GM19035 (cell line): ENCODE measurements at regions not wholly inside any gene's neighbourhood (a gene's known extent, or its start where the extent isn't known, plus 50 kb on each side); places are given as distances from the start of the nearest gene placed in this dataset.
"Not testable (repeated sequence)": the region's sequence is repeated elsewhere in the genome, so short reads cannot be mapped to it uniquely, and the experiment has no call there.

Experiments used
- ATAC-seq: cut with Tn5 transposase; IDR thresholded peaks from one replicate; pipeline ENCODE4 v1.9.1; 2021; ENCODE audit not compliant: unreplicated experiment

DNA sequence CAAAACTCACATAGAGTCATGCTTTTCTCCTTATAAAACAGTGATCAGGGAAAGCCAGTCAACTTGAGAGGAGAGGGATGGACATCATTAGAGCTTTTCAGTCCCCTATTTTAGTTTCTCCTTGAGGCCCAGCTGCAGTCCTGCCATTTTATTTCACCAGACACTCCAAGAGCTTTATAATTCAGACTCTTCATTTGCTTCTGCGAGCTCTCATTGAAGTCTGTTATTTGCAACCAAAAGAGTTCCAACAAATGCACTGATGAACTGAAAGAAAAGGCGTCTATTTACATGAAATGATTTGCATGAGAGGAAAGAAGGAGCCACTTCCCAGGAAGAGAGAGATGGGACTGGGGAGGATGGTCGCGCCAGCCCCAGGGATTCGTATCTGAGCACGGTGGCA is 86.8 kb downstream of the NDUFA12 start:
- no peak for ATAC-seq

DNA sequence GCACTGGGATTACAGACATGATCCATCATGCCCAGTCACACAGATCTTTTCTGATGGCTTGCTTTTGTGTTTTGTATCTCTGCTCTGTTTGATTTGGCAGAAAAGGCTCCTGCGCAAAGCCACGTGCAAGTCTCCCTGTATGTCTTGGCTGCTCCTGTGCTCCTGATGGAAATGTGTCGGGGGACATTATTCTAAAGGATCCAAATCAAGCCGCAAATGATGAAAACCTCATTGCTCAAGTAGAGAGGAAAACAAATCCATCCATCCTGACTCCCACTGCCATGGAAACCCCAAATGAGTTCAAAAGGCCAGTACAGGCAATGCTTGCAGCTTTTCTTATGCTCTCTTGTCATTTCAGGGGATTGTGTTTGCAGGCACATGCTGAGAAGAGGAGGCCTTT is 93.8 kb downstream of the NDUFA12 start:
- ATAC-seq = no peak

DNA sequence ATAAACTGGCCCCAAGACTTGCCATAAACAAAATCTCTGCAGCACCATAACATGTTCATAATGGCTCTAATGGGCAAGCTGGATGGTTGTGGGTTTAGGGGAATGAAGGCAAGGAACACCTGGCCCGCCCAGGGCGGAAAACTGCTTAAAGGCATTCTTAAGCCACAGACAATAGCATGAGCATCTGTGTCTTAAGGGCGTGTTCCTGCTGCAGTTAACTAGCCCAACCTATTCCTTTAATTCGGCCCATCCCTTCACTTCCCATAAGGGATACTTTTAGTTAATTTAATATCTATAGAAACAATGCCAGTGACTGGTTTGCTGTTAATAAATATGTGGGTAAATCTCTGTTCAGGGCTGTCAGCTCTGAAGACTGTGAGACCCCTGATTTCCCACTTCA is 97.7 kb downstream of the NDUFA12 start:
- not testable (repeated sequence) for ATAC-seq

DNA sequence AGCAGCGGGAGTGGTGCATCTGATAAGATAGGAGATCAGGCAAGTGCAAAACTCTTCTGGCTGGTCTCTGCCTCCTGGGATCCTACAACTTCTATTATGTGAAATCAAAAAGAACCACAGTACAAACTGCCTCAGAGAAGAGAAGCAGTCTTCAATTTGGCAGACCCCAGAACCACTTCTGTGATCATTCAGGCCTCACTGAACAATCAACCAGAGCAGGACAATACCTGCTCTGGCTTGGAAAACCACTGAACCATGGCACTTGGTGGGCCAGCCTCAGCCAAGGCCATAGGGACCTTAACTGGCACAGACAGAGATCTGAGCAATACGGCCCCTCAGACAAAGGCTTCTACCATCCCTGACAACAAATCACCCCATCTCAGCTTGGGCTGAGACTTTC is 103.0 kb downstream of the NDUFA12 start:
- no peak for ATAC-seq

GRCh38 chr12:94898388-94898787 is 105.1 kb downstream of the NDUFA12 start:
- no peak for ATAC-seq

- no peak for ATAC-seq
Observed at GRCh38 chr12:94892544-94893267, 110.8 kb downstream of the NDUFA12 start.

GRCh38 chr12:94889445-94890210 is 113.9 kb downstream of the NDUFA12 start:
- no peak for ATAC-seq

- ATAC-seq = no peak
Observed at GRCh38 chr12:94879542-94879941, 124.0 kb downstream of the NDUFA12 start.

DNA sequence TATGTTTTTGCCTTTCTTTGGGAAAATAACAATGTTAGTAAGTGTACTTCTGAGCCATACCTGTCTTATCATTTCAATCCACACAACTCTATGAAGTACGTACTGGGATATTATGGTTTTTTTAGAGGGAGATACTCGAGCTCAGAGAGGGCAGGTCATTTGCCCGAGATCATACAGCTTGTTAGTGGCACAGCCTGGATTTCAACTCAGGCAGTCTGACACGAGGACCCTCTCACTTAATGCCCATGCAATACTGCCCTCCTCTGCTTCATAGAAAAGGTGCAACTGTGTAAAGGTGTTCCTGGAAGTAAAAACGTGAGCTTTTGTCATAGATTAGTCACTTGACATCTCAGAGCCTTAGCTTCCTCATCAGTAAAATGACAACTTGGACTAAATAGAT is 128.0 kb downstream of the NDUFA12 start:
- no peak for ATAC-seq

DNA sequence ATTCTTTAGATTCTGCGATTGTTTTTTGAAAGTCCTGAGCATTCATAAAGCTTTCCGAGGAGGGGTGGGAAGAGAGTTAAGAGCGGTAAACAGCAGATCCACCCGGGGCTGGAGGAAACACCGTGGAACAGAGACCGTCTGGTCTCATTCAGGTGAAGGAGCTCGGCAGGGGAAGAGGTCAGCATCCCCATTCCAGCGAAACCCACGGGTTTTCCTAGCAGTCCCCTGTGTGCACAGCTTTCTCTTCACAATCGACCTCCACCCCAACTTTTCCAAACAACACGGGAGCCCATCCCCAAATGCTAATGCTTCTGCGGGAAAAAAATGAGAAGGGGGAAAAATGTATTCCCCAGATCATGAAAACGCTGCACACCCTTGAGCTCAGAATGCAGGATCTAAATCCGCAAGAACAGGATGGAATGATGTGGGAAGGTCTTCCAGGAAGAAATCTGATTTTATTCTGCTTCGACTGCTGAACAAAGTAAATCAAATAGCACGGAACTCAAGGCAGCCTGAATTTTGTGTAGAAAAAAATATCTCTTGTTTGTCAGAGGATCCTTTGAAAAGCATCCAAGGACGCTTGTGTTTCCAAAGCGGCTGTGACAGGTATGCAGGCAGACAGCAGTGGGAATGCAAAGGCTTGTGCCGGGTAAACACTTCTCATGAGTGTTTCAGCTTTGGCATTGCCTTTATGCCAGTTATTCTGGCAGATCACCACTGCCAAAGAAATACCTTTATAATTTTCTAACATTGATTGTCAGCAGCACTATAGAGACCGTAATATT is 128.8 kb downstream of the NDUFA12 start:
- no peak for ATAC-seq

GRCh38 chr12:94873734-94874517 is 129.6 kb downstream of the NDUFA12 start:
- peak; percentile 17 for ATAC-seq

DNA sequence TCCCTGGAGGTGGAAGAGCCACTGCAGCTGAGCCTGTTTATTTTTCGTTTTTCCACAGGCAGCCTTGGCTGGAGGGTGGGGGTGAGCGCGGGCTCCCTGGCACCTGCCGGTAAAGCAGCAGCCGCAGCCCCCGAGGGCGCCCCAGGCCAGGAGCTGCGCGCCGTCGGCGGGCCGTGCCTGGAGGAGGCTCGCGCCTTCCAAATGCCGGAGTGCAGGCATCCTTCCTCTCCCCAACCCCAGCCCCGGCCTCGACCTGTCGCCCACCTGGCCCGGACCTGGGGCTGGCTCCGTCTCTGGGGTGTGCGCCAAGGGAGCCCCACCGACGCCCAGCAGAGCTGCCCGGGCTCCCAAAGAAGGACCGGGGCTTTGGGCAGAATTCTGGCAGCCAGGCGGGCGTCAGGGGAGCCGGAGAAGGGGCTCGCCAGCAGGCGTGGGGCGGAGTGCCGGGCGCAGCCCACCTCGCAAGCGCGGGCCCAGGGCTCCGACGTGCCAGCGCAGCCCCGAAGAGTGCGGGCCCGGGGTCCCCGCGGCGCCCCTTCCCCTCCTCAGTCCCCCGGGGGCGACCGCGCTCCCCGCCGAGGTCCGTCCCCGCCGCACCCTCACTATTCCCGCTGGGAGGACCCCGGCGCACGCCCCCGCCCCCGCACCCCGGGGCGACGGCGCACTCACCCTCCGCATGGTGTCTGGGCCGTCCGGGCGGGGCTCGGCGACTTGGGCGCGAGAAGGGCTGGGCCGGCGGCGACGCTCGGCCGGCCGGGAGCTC is 130.3 kb downstream of the NDUFA12 start:
- peak; percentile 77 for ATAC-seq

DNA sequence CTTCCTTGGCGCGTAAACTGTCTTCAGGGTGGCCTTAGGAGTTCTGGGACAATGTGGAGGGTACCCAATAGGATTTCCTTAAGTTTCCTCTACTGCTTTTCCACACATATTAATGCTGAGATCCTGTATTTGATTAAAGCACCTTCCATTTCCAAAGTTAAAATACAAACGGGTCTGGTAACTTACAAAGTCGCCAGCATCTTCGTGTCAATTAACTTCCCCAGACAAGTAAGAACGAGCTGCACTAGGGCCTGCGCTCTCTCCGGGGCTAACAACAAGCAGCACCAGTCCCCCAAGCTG is 130.9 kb downstream of the NDUFA12 start:
- no peak for ATAC-seq

DNA sequence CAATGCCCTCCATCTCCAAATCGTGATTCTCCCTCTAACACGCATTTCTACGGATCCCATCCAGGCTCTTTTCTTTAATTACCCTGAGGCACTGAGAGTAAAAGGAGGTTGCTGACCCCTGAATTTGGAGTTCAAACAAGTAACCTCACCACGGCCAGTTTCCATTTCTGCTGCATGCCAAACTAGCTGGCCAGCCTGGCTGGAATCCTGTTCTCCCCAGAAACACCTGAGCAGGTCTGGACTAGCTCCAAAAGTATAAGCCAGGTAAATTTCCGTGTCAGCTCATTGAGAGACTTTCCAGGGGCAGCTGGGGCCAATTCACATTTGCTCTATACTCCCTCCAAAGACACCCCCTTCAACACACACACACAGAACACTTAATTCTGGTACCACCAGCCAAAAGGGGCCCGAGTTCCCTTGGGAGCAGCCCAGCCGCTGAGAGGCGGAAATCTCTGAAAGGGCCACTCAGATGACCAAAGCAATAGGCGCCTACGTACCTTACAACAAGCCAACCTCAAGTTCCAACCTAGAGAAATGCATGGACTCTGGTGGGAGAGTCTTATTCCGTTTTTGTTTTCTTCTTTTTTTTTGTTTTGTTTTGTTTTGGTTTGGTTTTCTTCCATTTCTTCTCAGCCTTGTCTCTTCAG is 131.4 kb downstream of the NDUFA12 start:
- no peak for ATAC-seq

GRCh38 chr12:94870511-94870910 is 133.0 kb downstream of the NDUFA12 start:
- ATAC-seq = no peak

- no peak for ATAC-seq
Observed at GRCh38 chr12:94868161-94868560, 135.3 kb downstream of the NDUFA12 start.

DNA sequence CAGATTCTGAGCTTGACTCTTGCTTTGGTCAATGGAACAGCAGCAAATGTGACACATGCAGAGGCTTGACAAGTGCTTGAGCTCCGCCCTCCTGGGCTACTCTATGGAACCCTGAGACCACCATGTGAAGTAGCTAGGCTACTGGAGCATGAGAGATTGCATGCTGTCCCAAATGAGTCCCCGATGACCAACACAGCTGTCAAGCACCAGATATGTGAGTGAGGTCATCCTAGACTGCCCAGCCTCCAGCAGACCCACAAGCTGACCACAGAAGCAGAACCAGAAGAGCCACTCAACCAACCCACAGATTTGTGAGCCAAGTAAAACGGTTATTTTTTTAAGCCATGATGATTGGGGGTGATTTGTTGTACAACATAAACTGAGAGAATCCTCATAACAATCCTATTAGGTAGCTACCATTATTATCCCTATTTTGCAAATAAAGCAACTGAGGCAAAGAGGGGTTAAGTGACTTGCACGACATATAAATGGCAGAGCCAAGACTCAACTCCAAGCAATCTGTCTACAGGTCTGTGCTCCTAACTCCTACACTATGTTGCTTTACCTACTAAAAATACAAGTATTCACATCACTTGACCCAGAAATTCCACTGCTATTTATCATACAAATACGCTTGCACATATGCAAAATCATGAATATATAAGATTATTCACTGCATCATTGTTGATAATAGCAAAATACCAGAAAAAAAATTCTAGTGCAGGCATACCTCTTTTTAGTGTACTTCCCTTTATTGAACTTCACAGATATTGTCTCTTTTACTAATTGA is 136.2 kb downstream of the NDUFA12 start:
- no peak for ATAC-seq

DNA sequence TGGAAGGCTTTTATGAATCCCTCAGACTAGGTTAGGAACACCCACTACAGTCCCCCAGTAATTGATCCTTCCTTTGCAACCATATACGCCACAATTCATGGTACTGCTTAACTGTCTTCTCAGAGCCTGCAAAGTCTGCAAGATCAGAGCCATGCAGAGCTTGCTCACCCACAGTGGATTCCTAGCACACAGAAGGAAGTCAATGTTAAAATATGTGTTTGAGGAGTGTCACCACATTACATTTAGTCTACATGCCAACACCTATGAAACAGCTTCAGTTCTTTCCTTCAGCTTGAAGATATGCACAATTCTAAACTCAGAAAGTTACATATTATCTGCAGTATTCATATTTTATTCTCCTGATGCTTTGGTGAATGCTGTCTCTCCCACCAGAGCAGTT is 138.5 kb downstream of the NDUFA12 start:
- no peak for ATAC-seq
